Spleen (tissue), 11 donors: ENCODE measurements at regions not wholly inside any gene's neighbourhood (a gene's known extent, or its start where the extent isn't known, plus 50 kb on each side); places are given as distances from the start of the nearest gene placed in this dataset.

Experiments
- DNase-seq: peaks from one replicate; pipeline ENCODE4 v3.0.0-alpha.2; 2020
- H3K27ac ChIP-seq, 8 donors: fragments of 200-600 bp; sonication (generic) in 7 of 8; 1 replicate in 4 of 8; 2 replicates in 4 of 8; pipeline versions ENCODE4 v1.5.0 to v1.8.0; 2016 to 2021; ENCODE audit warnings: inconsistent platforms in 4 of 8, mild to moderate bottlenecking in 4 of 8, moderate library complexity in 1 of 8
- H3K27me3 ChIP-seq, 7 donors: fragments of 200-600 bp; sonication (generic) in 6 of 7; replicated peaks in 1 of 7; 1 replicate in 4 of 7; 2 replicates in 3 of 7; pipeline versions ENCODE4 v1.5.0 to v1.8.0; 2016 to 2021; ENCODE audit warnings: inconsistent platforms in 3 of 7, mild to moderate bottlenecking in 1 of 7
- H3K36me3 ChIP-seq, 6 donors: fragments of 200-600 bp; sonication (generic) in 5 of 6; 1 replicate in 4 of 6; 2 replicates in 2 of 6; pipeline versions ENCODE4 v1.5.0 to v1.8.0; 2016 to 2021; ENCODE audit warnings: inconsistent platforms in 2 of 6
- H3K4me1 ChIP-seq, 6 donors: fragments of 200-600 bp; sonication (generic) in 5 of 6; 1 replicate in 3 of 6; 2 replicates in 3 of 6; pipeline versions ENCODE4 v1.5.0 to v1.8.0; 2016 to 2021; ENCODE audit warnings: inconsistent platforms in 3 of 6
- H3K4me3 ChIP-seq, 8 donors: fragments of 200-600 bp; sonication (generic) in 7 of 8; 1 replicate in 4 of 8; 2 replicates in 4 of 8; pipeline versions ENCODE4 v1.5.0 to v1.8.0; 2016 to 2021; ENCODE audit warnings: inconsistent platforms in 4 of 8, mild to moderate bottlenecking in 4 of 8, moderate library complexity in 2 of 8
- H3K9me3 ChIP-seq, 8 donors: fragments of 200-600 bp; sonication (generic) in 7 of 8; 1 replicate in 4 of 8; 2 replicates in 4 of 8; pipeline versions ENCODE4 v1.5.0 to v1.8.0; 2016 to 2021; ENCODE audit warnings: inconsistent platforms in 4 of 8
- POLR2A ChIP-seq, 3 donors: fragments of 450-650 bp; IDR thresholded peaks; one replicate each; pipeline ENCODE4 v1.5.1; 2017; ENCODE audit warnings: antibody characterized with exemption in 3 of 3, mild to moderate bottlenecking in 1 of 3
- POLR2AphosphoS5 ChIP-seq, 3 donors: sonication (generic); formaldehyde crosslinking; IDR thresholded peaks; one replicate each; pipeline ENCODE4 v1.5.1; 2017; ENCODE audit warnings: antibody characterized with exemption in 3 of 3
- WGBS, 5 donors: extraction: QIAGEN DNeasy Blood & Tissue Kit in 3 of 5; methylation state at CpG; one replicate each; pipeline versions ENCODE4 v1.1.5 to v1.1.7; 2013 to 2018; 5-methylcytosine and 5-hydroxymethylcytosine counted together
- intact Hi-C: fragments of 100-400 bp; cut with DNase I; formaldehyde crosslinking; loops from one replicate; pipeline ENCODE4 v1.15.0; 2023; ENCODE audit warnings: low total_unique reads
- TF ChIP-seq, protein P1 (sequence below), 11 experiments: fragments of 200-600 bp in 7 of 11; fragments of 450-650 bp in 4 of 11; sonication (generic) in 4 of 11; IDR thresholded peaks in 8 of 11; conservative IDR thresholded peaks in 3 of 11; 1 replicate in 7 of 11; 2 replicates in 4 of 11; pipeline versions ENCODE4 v1.4.0 to v1.8.0; 2016 to 2021; ENCODE audit warnings: antibody characterized with exemption in 11 of 11, inconsistent platforms in 4 of 11, mild to moderate bottlenecking in 1 of 11
- donor health status: healthy with polysubstance abuse.
- donor health status: DM: no; HTN: no; CAD: no; lungs with moderate emphysema.
- donor health status: DM: no; HTN: no; CAD: no.
- donor health status: Bipolar disorder and iron deficiency.
- donor health status: healthy.
- donor health status: DM: no; HTN: no; CAD: no.
- donor health status: DM: yes; HTN: yes; CAD: no.

DNA sequence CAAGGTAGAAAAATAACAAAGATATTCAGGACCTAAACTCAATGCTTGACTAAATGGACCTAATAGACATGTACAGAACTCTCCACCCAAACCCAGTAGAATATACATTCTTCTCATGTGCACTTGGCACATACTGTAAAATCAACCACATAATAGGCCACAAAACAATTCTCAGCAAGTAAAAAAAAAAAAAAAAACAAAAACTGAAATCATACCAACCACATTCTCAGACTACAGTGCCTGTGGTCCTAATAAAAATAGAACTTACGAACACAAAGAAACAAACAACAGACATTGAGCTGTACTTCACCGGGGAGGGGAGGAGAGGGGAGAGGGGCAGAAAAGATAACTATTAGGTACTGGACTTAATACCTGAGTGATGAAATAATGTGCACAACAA, 114.1 kb upstream of the CD180 start:
- WGBS, 5 donors, result 57 to 89% (median 84%) methylated on average over 2 of the region's 2 CpGs
- intact Hi-C loops, result no loop called here

DNA sequence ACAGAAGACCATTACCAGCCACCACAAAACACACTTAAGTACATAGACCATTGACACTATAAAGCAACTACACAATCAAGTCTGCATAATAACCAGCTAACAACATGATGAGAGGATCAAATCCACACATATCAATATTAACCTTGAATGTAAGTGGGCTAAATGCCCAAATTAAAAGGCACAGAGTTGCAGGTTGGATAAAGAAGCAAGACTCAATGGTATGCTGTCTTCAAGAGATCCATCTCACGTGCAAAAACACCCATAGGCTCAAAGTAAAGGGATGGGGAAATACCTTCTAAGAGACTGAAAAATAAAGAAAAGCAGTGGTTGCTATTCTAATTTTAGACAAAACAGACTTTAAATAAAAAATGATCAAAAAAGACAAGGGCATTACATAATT, 113.6 kb upstream of the CD180 start:
- Histone ChIP-seq H3K36me3 (no peaks in the 10 kb centered on the region), H3K9me3 (peaks cover 0 to 4% (median 0%) of the 10 kb centered on the region in 8 donors), H3K27ac (no peak overlapping the region), H3K27me3 (no peaks in the 10 kb centered on the region), H3K4me3 (no peak overlapping the region), H3K4me1 (peaks cover 0 to 10% (median 4%) of the 10 kb centered on the region in 6 donors)
- TF ChIP-seq, protein P1, sequence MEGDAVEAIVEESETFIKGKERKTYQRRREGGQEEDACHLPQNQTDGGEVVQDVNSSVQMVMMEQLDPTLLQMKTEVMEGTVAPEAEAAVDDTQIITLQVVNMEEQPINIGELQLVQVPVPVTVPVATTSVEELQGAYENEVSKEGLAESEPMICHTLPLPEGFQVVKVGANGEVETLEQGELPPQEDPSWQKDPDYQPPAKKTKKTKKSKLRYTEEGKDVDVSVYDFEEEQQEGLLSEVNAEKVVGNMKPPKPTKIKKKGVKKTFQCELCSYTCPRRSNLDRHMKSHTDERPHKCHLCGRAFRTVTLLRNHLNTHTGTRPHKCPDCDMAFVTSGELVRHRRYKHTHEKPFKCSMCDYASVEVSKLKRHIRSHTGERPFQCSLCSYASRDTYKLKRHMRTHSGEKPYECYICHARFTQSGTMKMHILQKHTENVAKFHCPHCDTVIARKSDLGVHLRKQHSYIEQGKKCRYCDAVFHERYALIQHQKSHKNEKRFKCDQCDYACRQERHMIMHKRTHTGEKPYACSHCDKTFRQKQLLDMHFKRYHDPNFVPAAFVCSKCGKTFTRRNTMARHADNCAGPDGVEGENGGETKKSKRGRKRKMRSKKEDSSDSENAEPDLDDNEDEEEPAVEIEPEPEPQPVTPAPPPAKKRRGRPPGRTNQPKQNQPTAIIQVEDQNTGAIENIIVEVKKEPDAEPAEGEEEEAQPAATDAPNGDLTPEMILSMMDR (IDR thresholded peaks at IDR 0.05 in 8 of 11, conservative IDR thresholded peaks at IDR 0.05 in 3 of 11), result no peak
- TF ChIP-seq POLR2AphosphoS5 (IDR thresholded peaks at IDR 0.05) (no peak), POLR2A (IDR thresholded peaks at IDR 0.05) (no peak)
- DNase-seq, result no peak
- intact Hi-C loops, result no loop called here
- 80 to 93% (median 88%) methylated on average over 1 of the region's 1 CpG for WGBS, 5 donors

More for the DNA sequence above, 114.1 kb upstream of the CD180 start:
- TF ChIP-seq, protein P1 (IDR thresholded peaks at IDR 0.05 in 8 of 11, conservative IDR thresholded peaks at IDR 0.05 in 3 of 11), result no peak
- TF ChIP-seq POLR2AphosphoS5 (IDR thresholded peaks at IDR 0.05), result no peak
- TF ChIP-seq POLR2A (IDR thresholded peaks at IDR 0.05), result no peak
- no peak for DNase-seq
- Histone ChIP-seq H3K27me3 (no peaks in the 10 kb centered on the region), H3K27ac (no peak overlapping the region), H3K4me3 (no peak overlapping the region), H3K4me1 (peaks cover 0 to 16% (median 9%) of the 10 kb centered on the region in 6 donors), H3K36me3 (no peaks in the 10 kb centered on the region), H3K9me3 (peaks cover 0 to 4% (median 0%) of the 10 kb centered on the region in 8 donors)

DNA sequence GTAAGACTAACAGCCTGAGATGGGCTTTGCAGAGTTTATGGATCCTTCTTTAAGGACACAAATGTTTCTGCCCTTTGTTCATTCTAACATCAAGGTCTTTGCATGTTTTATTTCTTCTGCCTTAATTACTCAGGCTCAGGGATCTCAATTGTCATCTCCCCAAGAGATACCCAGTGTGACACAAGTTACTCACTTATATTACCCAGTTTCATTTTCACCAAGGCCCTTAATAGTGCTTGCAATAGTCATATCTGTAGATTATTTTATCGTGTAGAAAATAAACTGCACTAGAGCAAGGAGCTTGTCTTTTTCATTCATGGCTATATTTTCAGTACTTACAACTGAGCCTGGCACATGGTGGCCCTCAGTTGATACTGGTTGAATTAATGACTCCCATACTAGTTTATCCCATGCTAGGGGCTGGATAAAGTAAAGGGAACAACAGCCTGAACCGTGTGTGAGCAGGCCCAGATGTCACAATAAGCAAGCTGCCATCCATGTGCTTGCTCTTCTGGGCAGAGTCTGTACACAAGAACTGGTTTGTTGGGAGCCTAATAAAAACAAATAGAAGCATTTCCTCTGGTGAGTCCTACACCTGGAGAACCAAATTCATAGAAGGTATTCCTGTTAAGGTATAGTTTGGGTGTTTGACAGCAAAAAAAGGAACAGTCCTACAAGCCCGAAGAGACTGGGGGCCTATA, 112.5 kb upstream of the CD180 start:
- H3K4me3 ChIP-seq, result no peak overlapping the region
- no peaks in the 10 kb centered on the region for H3K27me3 ChIP-seq
- peaks cover 0 to 7% (median 0%) of the 10 kb centered on the region in 6 donors for H3K4me1 ChIP-seq
- TF ChIP-seq POLR2A (IDR thresholded peaks at IDR 0.05) (no peak), POLR2AphosphoS5 (IDR thresholded peaks at IDR 0.05) (no peak)
- TF ChIP-seq, protein P1 (IDR thresholded peaks at IDR 0.05 in 8 of 11, conservative IDR thresholded peaks at IDR 0.05 in 3 of 11), result no peak
- peaks cover 0 to 2% (median 0%) of the 10 kb centered on the region in 8 donors for H3K9me3 ChIP-seq
- intact Hi-C loops, result no loop called here
- DNase-seq, result no peak
- 75 to 91% (median 77%) methylated on average over 3 of the region's 3 CpGs for WGBS, 5 donors
- H3K27ac ChIP-seq, result no peak overlapping the region
- H3K36me3 ChIP-seq, result no peaks in the 10 kb centered on the region

DNA sequence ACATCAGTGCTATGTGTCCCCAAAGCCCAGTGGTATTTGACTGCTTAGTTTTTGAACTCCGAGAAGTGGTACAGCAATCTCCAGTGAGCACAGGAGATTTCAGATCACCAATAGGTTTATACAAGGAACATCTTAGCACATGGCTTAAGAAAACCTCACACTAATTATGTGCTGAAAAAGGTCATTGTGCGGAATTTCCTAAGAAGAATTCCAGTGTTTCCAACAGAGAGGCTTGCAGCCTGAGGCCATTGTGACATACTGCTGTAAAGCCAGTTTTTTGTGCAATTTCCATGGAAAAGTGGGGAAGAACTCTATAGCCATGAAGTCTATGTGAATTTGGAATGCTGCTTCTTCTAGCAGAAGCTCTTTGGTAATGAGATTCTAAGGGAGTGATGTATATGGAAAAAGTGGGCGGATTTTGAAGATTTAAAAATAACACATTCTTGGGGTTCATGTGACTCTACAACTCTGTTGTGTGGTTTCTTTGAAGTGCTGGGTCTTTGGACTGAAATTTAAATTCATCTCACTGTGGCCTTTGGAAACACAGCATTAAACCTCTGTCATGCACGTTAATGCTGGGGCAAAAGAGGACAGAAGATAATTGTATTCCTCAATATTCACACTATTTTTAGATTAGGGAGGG, 110.5 kb upstream of the CD180 start:
- Histone ChIP-seq H3K4me1 (peaks cover 0 to 9% (median 0%) of the 10 kb centered on the region in 6 donors), H3K9me3 (no peaks in the 10 kb centered on the region), H3K4me3 (no peak overlapping the region), H3K36me3 (no peaks in the 10 kb centered on the region), H3K27ac (no peak overlapping the region), H3K27me3 (no peaks in the 10 kb centered on the region)
- no peak for DNase-seq
- TF ChIP-seq, protein P1 (IDR thresholded peaks at IDR 0.05 in 8 of 11, conservative IDR thresholded peaks at IDR 0.05 in 3 of 11), result no peak
- TF ChIP-seq POLR2A (IDR thresholded peaks at IDR 0.05), result no peak
- no peak for TF ChIP-seq POLR2AphosphoS5 (IDR thresholded peaks at IDR 0.05)
- 82 to 87% (median 83%) methylated on average over 4 of the region's 4 CpGs for WGBS, 5 donors
- intact Hi-C loops, result no loop called here
